Epithelial cell of prostate (primary cell): ENCODE measurements at regions not wholly inside any gene's neighbourhood (a gene's known extent, or its start where the extent isn't known, plus 50 kb on each side); places are given as distances from the start of the nearest gene placed in this dataset.
A peak's percentile ranks its signal among the peaks of the same experiment; 100 is the strongest.

Experiments used
- DNase-seq: peaks from one replicate; pipeline ENCODE4 v3.0.0-alpha.2; 2011; ENCODE audit warnings: low read depth, low spot score
- H3K27ac ChIP-seq: fragments of 450-650 bp; 2 replicates; pipeline ENCODE4 v1.5.1; 2017; ENCODE audit warnings: mild to moderate bottlenecking

- no peak for DNase-seq
- H3K27ac ChIP-seq, result no peak overlapping the region
Observed at GRCh38 chr9:118957585-118957984, 411.6 kb downstream of the BRINP1 start.

GRCh38 chr9:118959366-118959765 is 409.9 kb downstream of the BRINP1 start:
- no peak for DNase-seq
- no peak overlapping the region for H3K27ac ChIP-seq

- no peak overlapping the region for H3K27ac ChIP-seq
- no peak for DNase-seq
Observed at GRCh38 chr9:118961857-118962256, 407.4 kb downstream of the BRINP1 start.

GRCh38 chr9:118962426-118962825 is 406.8 kb downstream of the BRINP1 start:
- H3K27ac ChIP-seq, result no peak overlapping the region
- no peak for DNase-seq

- DNase-seq, result no peak
- no peak overlapping the region for H3K27ac ChIP-seq
Observed at GRCh38 chr9:118963674-118964073, 405.6 kb downstream of the BRINP1 start.

- no peak for DNase-seq
- H3K27ac ChIP-seq, result no peak overlapping the region
Observed at GRCh38 chr9:118967901-118968300, 401.3 kb downstream of the BRINP1 start.

- no peak overlapping the region for H3K27ac ChIP-seq
- no peak for DNase-seq
Observed at GRCh38 chr9:118975736-118976135, 393.5 kb downstream of the BRINP1 start.

GRCh38 chr9:118976160-118976559 is 393.1 kb downstream of the BRINP1 start:
- DNase-seq, result no peak
- H3K27ac ChIP-seq, result no peak overlapping the region

- DNase-seq, result no peak
- no peak overlapping the region for H3K27ac ChIP-seq
Observed at GRCh38 chr9:118984607-118985006, 384.6 kb downstream of the BRINP1 start.

- no peak for DNase-seq
- no peak overlapping the region for H3K27ac ChIP-seq
Observed at GRCh38 chr9:118985851-118986250, 383.4 kb downstream of the BRINP1 start.

GRCh38 chr9:118987167-118987566 is 382.1 kb downstream of the BRINP1 start:
- no peak for DNase-seq
- H3K27ac ChIP-seq, result no peak overlapping the region

- H3K27ac ChIP-seq, result no peak overlapping the region
- no peak for DNase-seq
Observed at GRCh38 chr9:118990949-118991348, 378.3 kb downstream of the BRINP1 start.

- DNase-seq, result no peak
- H3K27ac ChIP-seq, result no peak overlapping the region
Observed at GRCh38 chr9:118991366-118992285, 377.6 kb downstream of the BRINP1 start.

GRCh38 chr9:118992813-118993794 is 376.1 kb downstream of the BRINP1 start:
- DNase-seq, result peak; percentile 31
- H3K27ac ChIP-seq, result no peak overlapping the region

- H3K27ac ChIP-seq, result no peak overlapping the region
- DNase-seq, result no peak
Observed at GRCh38 chr9:118993965-118994364, 375.3 kb downstream of the BRINP1 start.

GRCh38 chr9:119002491-119002890 is 366.7 kb downstream of the BRINP1 start:
- H3K27ac ChIP-seq, result no peak overlapping the region
- DNase-seq, result no peak

GRCh38 chr9:119003201-119003611 is 366.0 kb downstream of the BRINP1 start:
- no peak overlapping the region for H3K27ac ChIP-seq

GRCh38 chr9:119003882-119004617 is 365.2 kb downstream of the BRINP1 start:
- peak overlapping the region; percentile 73 for H3K27ac ChIP-seq

More at GRCh38 chr9:119003201-119003611, 366.0 kb downstream of the BRINP1 start:
- no peak for DNase-seq

GRCh38 chr9:119004618-119004990 is 364.6 kb downstream of the BRINP1 start:
- DNase-seq, result no peak
- H3K27ac ChIP-seq, result peak overlapping the region; percentile 73

More at GRCh38 chr9:119003882-119004617, 365.2 kb downstream of the BRINP1 start:
- no peak for DNase-seq

- H3K27ac ChIP-seq, result peak overlapping the region; percentile 73
- no peak for DNase-seq
Observed at GRCh38 chr9:119005162-119005561, 364.1 kb downstream of the BRINP1 start.
